ENCODE measurements at regions not wholly inside any gene's neighbourhood (a gene's known extent, or its start where the extent isn't known, plus 50 kb on each side); places are given as distances from the start of the nearest gene placed in this dataset.
"Not testable (repeated sequence)": the region's sequence is repeated elsewhere in the genome, so short reads cannot be mapped to it uniquely, and the experiment has no call there.

GRCh38 chr3:152199102-152199840 is 69.5 kb upstream of the MBNL1 start:
- no peak for DNase-seq

- DNase-seq: peak; percentile 32 to 41
These were observed 68.0 kb upstream of the MBNL1 start for GRCh38 chr3:152200476-152201420.

GRCh38 chr3:152202976-152203626 is 65.6 kb upstream of the MBNL1 start:
- DNase-seq: peak; percentile 34 to 37

GRCh38 chr3:152203652-152204051 is 65.1 kb upstream of the MBNL1 start:
- peak; percentile 35 to 59 for DNase-seq

- peak in 1 of 2 experiments; percentile 34 for DNase-seq
These were observed 64.5 kb upstream of the MBNL1 start for GRCh38 chr3:152204218-152204617.

GRCh38 chr3:152205097-152205593 is 63.6 kb upstream of the MBNL1 start:
- DNase-seq: peak; percentile 93 to 96

- no peak for DNase-seq
These were observed 62.4 kb upstream of the MBNL1 start for GRCh38 chr3:152206243-152206760.

- peak in 1 of 2 experiments; percentile 18 for DNase-seq
These were observed 60.3 kb upstream of the MBNL1 start for GRCh38 chr3:152208439-152208838.

GRCh38 chr3:152209060-152209459 is 59.7 kb upstream of the MBNL1 start:
- no peak for DNase-seq

GRCh38 chr3:152209776-152210175 is 59.0 kb upstream of the MBNL1 start:
- no peak for DNase-seq

GRCh38 chr3:152210697-152211096 is 58.0 kb upstream of the MBNL1 start:
- no peak for DNase-seq

- DNase-seq: no peak
These were observed 57.1 kb upstream of the MBNL1 start for GRCh38 chr3:152211655-152212054.

GRCh38 chr3:152213203-152213602 is 55.5 kb upstream of the MBNL1 start:
- DNase-seq: no peak

- no peak for DNase-seq
These were observed 54.8 kb upstream of the MBNL1 start for GRCh38 chr3:152213938-152214337.

- DNase-seq: not testable (repeated sequence)
These were observed 51.5 kb upstream of the MBNL1 start for GRCh38 chr3:152216960-152217865.

GRCh38 chr3:152218602-152219001 is 50.1 kb upstream of the MBNL1 start:
- DNase-seq: no peak
